ENCODE measurements at regions not wholly inside any gene's neighbourhood (a gene's known extent, or its start where the extent isn't known, plus 50 kb on each side); places are given as distances from the start of the nearest gene placed in this dataset.

GRCh38 chr2:145316496-145316895 is 796.6 kb upstream of the ZEB2 start:
- Histone ChIP-seq H3K36me3 (ENCODE audit: insufficient read depth, low read length) (no peaks in the 10 kb centered on the region), H3K27ac (ENCODE audit: low read depth in 1 of 2, low read length in 2 of 2) (no peak overlapping the region), H3K9me3 (ENCODE audit: control insufficient read depth in 1 of 2, insufficient read depth in 1 of 2, low read length in 2 of 2) (peaks cover 0 to 3% of the 10 kb centered on the region in 2 experiments), H3K4me3 (ENCODE audit: low read length) (no peak overlapping the region), H3K27me3 (ENCODE audit: control insufficient read depth in 1 of 2, insufficient read depth in 2 of 2, low read length in 2 of 2) (no peaks in the 10 kb centered on the region), H3K4me1 (ENCODE audit: insufficient read depth, low read length) (no peaks in the 10 kb centered on the region)
- no peak for ATAC-seq (ENCODE audit: poor library complexity)
- H3K27me3 Mint-ChIP-seq, result no peaks in the 10 kb centered on the region
- no peak for DNase-seq
- H3K4me3 Mint-ChIP-seq, result no peak overlapping the region
- no peaks in the 10 kb centered on the region for H3K4me1 Mint-ChIP-seq (ENCODE audit: low read depth)
- intact Hi-C loops (cut with DNase I, micrococcal nuclease), result no loop called here
- H3K36me3 Mint-ChIP-seq (ENCODE audit: low read depth), result no peaks in the 10 kb centered on the region
- no peak overlapping the region for H3K27ac Mint-ChIP-seq
- ChIA-PET CTCF (no interaction called here), POLR2A (no interaction called here)
- no peak for TF ChIP-seq CTCF (IDR thresholded peaks at IDR 0.05)
- H3K9me3 Mint-ChIP-seq, result peaks cover 4% of the 10 kb centered on the region

DNA sequence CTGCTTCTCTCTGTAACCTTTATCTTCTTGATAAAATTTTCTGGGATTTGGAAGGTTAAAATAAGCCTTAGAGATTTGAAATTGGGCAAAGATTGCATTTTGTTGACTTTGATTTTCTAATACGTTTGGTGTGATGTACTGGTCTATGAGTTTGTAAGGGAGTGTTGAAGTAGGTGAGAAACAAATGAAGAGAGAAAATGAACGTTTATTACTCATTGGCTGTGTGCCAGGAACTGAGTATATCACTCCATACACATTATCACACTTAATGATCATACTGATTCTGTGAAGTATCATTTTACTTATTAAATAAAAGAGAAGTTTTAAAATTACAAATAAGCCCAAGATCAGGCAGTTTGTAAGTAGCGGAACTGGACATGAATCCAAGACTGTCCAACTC is 795.1 kb upstream of the ZEB2 start:
- Mint-ChIP-seq H3K4me1 (ENCODE audit: low read depth) (no peaks in the 10 kb centered on the region), H3K4me3 (no peak overlapping the region), H3K27ac (no peak overlapping the region), H3K36me3 (ENCODE audit: low read depth) (no peaks in the 10 kb centered on the region), H3K27me3 (no peaks in the 10 kb centered on the region), H3K9me3 (peaks cover 4% of the 10 kb centered on the region)
- H3K9me3 ChIP-seq (ENCODE audit: control insufficient read depth in 1 of 2, insufficient read depth in 1 of 2, low read length in 2 of 2), result peaks cover 0 to 3% of the 10 kb centered on the region in 2 experiments
- ChIA-PET CTCF (no interaction called here), POLR2A (no interaction called here)
- H3K27ac ChIP-seq (ENCODE audit: low read depth in 1 of 2, low read length in 2 of 2), result no peak overlapping the region
- DNase-seq (no peak), ATAC-seq (ENCODE audit: poor library complexity) (no peak)
- no peak overlapping the region for H3K4me3 ChIP-seq (ENCODE audit: low read length)
- no peaks in the 10 kb centered on the region for H3K27me3 ChIP-seq (ENCODE audit: control insufficient read depth in 1 of 2, insufficient read depth in 2 of 2, low read length in 2 of 2)
- TF ChIP-seq CTCF (IDR thresholded peaks at IDR 0.05), result no peak
- intact Hi-C loops (cut with DNase I, micrococcal nuclease), result no loop called here
- no peaks in the 10 kb centered on the region for H3K4me1 ChIP-seq (ENCODE audit: insufficient read depth, low read length)
- no peaks in the 10 kb centered on the region for H3K36me3 ChIP-seq (ENCODE audit: insufficient read depth, low read length)

DNA sequence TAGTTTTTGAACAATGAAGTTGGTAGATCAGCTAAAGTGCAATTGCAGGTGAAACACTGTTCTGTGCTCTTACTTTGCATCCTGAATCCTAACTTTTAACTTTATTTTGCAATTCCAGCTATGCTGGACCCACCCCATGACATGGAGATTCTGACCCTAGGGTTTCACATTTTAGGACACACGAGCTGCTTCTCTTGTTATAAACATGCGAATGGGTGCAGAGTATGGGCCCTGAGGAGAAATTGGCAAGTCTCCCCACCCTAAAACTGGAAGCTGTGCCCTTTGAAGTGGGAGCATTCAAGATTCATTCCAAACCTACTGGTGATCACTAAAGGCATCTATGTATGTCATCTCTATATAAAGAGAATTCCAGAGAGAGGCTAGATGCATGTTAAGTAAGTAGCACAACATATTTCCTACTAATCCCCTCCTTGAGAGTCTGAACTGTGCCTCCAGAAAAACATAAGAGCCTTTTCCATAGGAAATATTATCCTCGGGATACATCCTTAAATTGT is 794.3 kb upstream of the ZEB2 start:
- no peaks in the 10 kb centered on the region for H3K36me3 Mint-ChIP-seq (ENCODE audit: low read depth)
- H3K4me1 Mint-ChIP-seq (ENCODE audit: low read depth), result no peaks in the 10 kb centered on the region
- H3K9me3 Mint-ChIP-seq, result peaks cover 4% of the 10 kb centered on the region
- no peak overlapping the region for H3K4me3 Mint-ChIP-seq
- H3K27ac Mint-ChIP-seq, result no peak overlapping the region
- H3K4me1 ChIP-seq (ENCODE audit: insufficient read depth, low read length), result no peaks in the 10 kb centered on the region
- H3K9me3 ChIP-seq (ENCODE audit: control insufficient read depth in 1 of 2, insufficient read depth in 1 of 2, low read length in 2 of 2), result peaks cover 0 to 3% of the 10 kb centered on the region in 2 experiments
- no peak for DNase-seq
- no peak for TF ChIP-seq CTCF (IDR thresholded peaks at IDR 0.05)
- no peaks in the 10 kb centered on the region for H3K36me3 ChIP-seq (ENCODE audit: insufficient read depth, low read length)
- H3K27ac ChIP-seq (ENCODE audit: low read depth in 1 of 2, low read length in 2 of 2), result no peak overlapping the region
- H3K27me3 Mint-ChIP-seq, result no peaks in the 10 kb centered on the region
- H3K27me3 ChIP-seq (ENCODE audit: control insufficient read depth in 1 of 2, insufficient read depth in 2 of 2, low read length in 2 of 2), result no peaks in the 10 kb centered on the region
- no peak overlapping the region for H3K4me3 ChIP-seq (ENCODE audit: low read length)
- no peak for ATAC-seq (ENCODE audit: poor library complexity)
- intact Hi-C loops (cut with DNase I, micrococcal nuclease), result no loop called here
- CTCF ChIA-PET, result no interaction called here
- POLR2A ChIA-PET, result no interaction called here
